ENCODE measurements at regions not wholly inside any gene's neighbourhood (a gene's known extent, or its start where the extent isn't known, plus 50 kb on each side); places are given as distances from the start of the nearest gene placed in this dataset.

GRCh38 chr1:29878501-29878900 is 642.2 kb downstream of the PTPRU start:
- Histone ChIP-seq H3K4me3 (ENCODE audit: insufficient read depth, low read depth, low read length, poor library complexity, severe bottlenecking) (no peak overlapping the region), H3K4me1 (ENCODE audit: control insufficient read depth, insufficient read depth, low read length, poor library complexity, severe bottlenecking) (no peaks in the 10 kb centered on the region), H3K27me3 (replicated peaks; ENCODE audit: control insufficient read depth, insufficient read depth, low read length, poor library complexity, severe bottlenecking) (no peaks in the 10 kb centered on the region), H3K36me3 (ENCODE audit: control insufficient read depth, insufficient read depth, low read length) (no peaks in the 10 kb centered on the region), H3K27ac (ENCODE audit: insufficient read depth, low read length, poor library complexity, severe bottlenecking) (no peak overlapping the region), H3K9me3 (ENCODE audit: control insufficient read depth, low read length) (no peaks in the 10 kb centered on the region)
- no peak for DNase-seq

GRCh38 chr1:29876902-29877301 is 640.6 kb downstream of the PTPRU start:
- no peak for DNase-seq
- Histone ChIP-seq H3K4me3 (ENCODE audit: insufficient read depth, low read depth, low read length, poor library complexity, severe bottlenecking) (no peak overlapping the region), H3K4me1 (ENCODE audit: control insufficient read depth, insufficient read depth, low read length, poor library complexity, severe bottlenecking) (no peaks in the 10 kb centered on the region), H3K27me3 (replicated peaks; ENCODE audit: control insufficient read depth, insufficient read depth, low read length, poor library complexity, severe bottlenecking) (no peaks in the 10 kb centered on the region), H3K36me3 (ENCODE audit: control insufficient read depth, insufficient read depth, low read length) (no peaks in the 10 kb centered on the region), H3K27ac (ENCODE audit: insufficient read depth, low read length, poor library complexity, severe bottlenecking) (no peak overlapping the region), H3K9me3 (ENCODE audit: control insufficient read depth, low read length) (no peaks in the 10 kb centered on the region)

GRCh38 chr1:29876441-29876840 is 640.1 kb downstream of the PTPRU start:
- Histone ChIP-seq H3K27ac (ENCODE audit: insufficient read depth, low read length, poor library complexity, severe bottlenecking) (no peak overlapping the region), H3K36me3 (ENCODE audit: control insufficient read depth, insufficient read depth, low read length) (no peaks in the 10 kb centered on the region), H3K4me1 (ENCODE audit: control insufficient read depth, insufficient read depth, low read length, poor library complexity, severe bottlenecking) (no peaks in the 10 kb centered on the region), H3K27me3 (replicated peaks; ENCODE audit: control insufficient read depth, insufficient read depth, low read length, poor library complexity, severe bottlenecking) (no peaks in the 10 kb centered on the region), H3K9me3 (ENCODE audit: control insufficient read depth, low read length) (no peaks in the 10 kb centered on the region), H3K4me3 (ENCODE audit: insufficient read depth, low read depth, low read length, poor library complexity, severe bottlenecking) (no peak overlapping the region)
- no peak for DNase-seq

- Histone ChIP-seq H3K4me3 (ENCODE audit: insufficient read depth, low read depth, low read length, poor library complexity, severe bottlenecking) (no peak overlapping the region), H3K27ac (ENCODE audit: insufficient read depth, low read length, poor library complexity, severe bottlenecking) (no peak overlapping the region), H3K4me1 (ENCODE audit: control insufficient read depth, insufficient read depth, low read length, poor library complexity, severe bottlenecking) (no peaks in the 10 kb centered on the region), H3K36me3 (ENCODE audit: control insufficient read depth, insufficient read depth, low read length) (no peaks in the 10 kb centered on the region), H3K27me3 (replicated peaks; ENCODE audit: control insufficient read depth, insufficient read depth, low read length, poor library complexity, severe bottlenecking) (no peaks in the 10 kb centered on the region), H3K9me3 (ENCODE audit: control insufficient read depth, low read length) (no peaks in the 10 kb centered on the region)
- no peak for DNase-seq
Observed at GRCh38 chr1:29875557-29876028, 639.3 kb downstream of the PTPRU start.

GRCh38 chr1:29870621-29871020 is 634.3 kb downstream of the PTPRU start:
- peaks cover 4% of the 10 kb centered on the region for H3K27me3 ChIP-seq (replicated peaks; ENCODE audit: control insufficient read depth, insufficient read depth, low read length, poor library complexity, severe bottlenecking)
- no peak for DNase-seq
- no peaks in the 10 kb centered on the region for H3K36me3 ChIP-seq (ENCODE audit: control insufficient read depth, insufficient read depth, low read length)
- H3K27ac ChIP-seq (ENCODE audit: insufficient read depth, low read length, poor library complexity, severe bottlenecking) = no peak overlapping the region
- H3K4me3 ChIP-seq (ENCODE audit: insufficient read depth, low read depth, low read length, poor library complexity, severe bottlenecking) = no peak overlapping the region
- H3K9me3 ChIP-seq (ENCODE audit: control insufficient read depth, low read length) = no peaks in the 10 kb centered on the region
- no peaks in the 10 kb centered on the region for H3K4me1 ChIP-seq (ENCODE audit: control insufficient read depth, insufficient read depth, low read length, poor library complexity, severe bottlenecking)

GRCh38 chr1:29869802-29870201 is 633.5 kb downstream of the PTPRU start:
- DNase-seq = no peak
- Histone ChIP-seq H3K36me3 (ENCODE audit: control insufficient read depth, insufficient read depth, low read length) (no peaks in the 10 kb centered on the region), H3K9me3 (ENCODE audit: control insufficient read depth, low read length) (no peaks in the 10 kb centered on the region), H3K4me1 (ENCODE audit: control insufficient read depth, insufficient read depth, low read length, poor library complexity, severe bottlenecking) (no peaks in the 10 kb centered on the region), H3K27me3 (replicated peaks; ENCODE audit: control insufficient read depth, insufficient read depth, low read length, poor library complexity, severe bottlenecking) (peaks cover 4% of the 10 kb centered on the region), H3K27ac (ENCODE audit: insufficient read depth, low read length, poor library complexity, severe bottlenecking) (no peak overlapping the region), H3K4me3 (ENCODE audit: insufficient read depth, low read depth, low read length, poor library complexity, severe bottlenecking) (no peak overlapping the region)

- no peaks in the 10 kb centered on the region for H3K9me3 ChIP-seq (ENCODE audit: control insufficient read depth, low read length)
- H3K27ac ChIP-seq (ENCODE audit: insufficient read depth, low read length, poor library complexity, severe bottlenecking) = no peak overlapping the region
- peaks cover 4% of the 10 kb centered on the region for H3K27me3 ChIP-seq (replicated peaks; ENCODE audit: control insufficient read depth, insufficient read depth, low read length, poor library complexity, severe bottlenecking)
- no peaks in the 10 kb centered on the region for H3K36me3 ChIP-seq (ENCODE audit: control insufficient read depth, insufficient read depth, low read length)
- no peak for DNase-seq
- no peaks in the 10 kb centered on the region for H3K4me1 ChIP-seq (ENCODE audit: control insufficient read depth, insufficient read depth, low read length, poor library complexity, severe bottlenecking)
- no peak overlapping the region for H3K4me3 ChIP-seq (ENCODE audit: insufficient read depth, low read depth, low read length, poor library complexity, severe bottlenecking)
Observed at GRCh38 chr1:29868944-29869343, 632.6 kb downstream of the PTPRU start.

GRCh38 chr1:29868096-29868495 is 631.8 kb downstream of the PTPRU start:
- Histone ChIP-seq H3K4me3 (ENCODE audit: insufficient read depth, low read depth, low read length, poor library complexity, severe bottlenecking) (no peak overlapping the region), H3K4me1 (ENCODE audit: control insufficient read depth, insufficient read depth, low read length, poor library complexity, severe bottlenecking) (no peaks in the 10 kb centered on the region), H3K27me3 (replicated peaks; ENCODE audit: control insufficient read depth, insufficient read depth, low read length, poor library complexity, severe bottlenecking) (peaks cover 4% of the 10 kb centered on the region), H3K36me3 (ENCODE audit: control insufficient read depth, insufficient read depth, low read length) (no peaks in the 10 kb centered on the region), H3K27ac (ENCODE audit: insufficient read depth, low read length, poor library complexity, severe bottlenecking) (no peak overlapping the region), H3K9me3 (ENCODE audit: control insufficient read depth, low read length) (no peaks in the 10 kb centered on the region)
- DNase-seq = no peak

- H3K27ac ChIP-seq (ENCODE audit: insufficient read depth, low read length, poor library complexity, severe bottlenecking) = no peak overlapping the region
- peaks cover 4% of the 10 kb centered on the region for H3K27me3 ChIP-seq (replicated peaks; ENCODE audit: control insufficient read depth, insufficient read depth, low read length, poor library complexity, severe bottlenecking)
- H3K4me1 ChIP-seq (ENCODE audit: control insufficient read depth, insufficient read depth, low read length, poor library complexity, severe bottlenecking) = no peaks in the 10 kb centered on the region
- no peak for DNase-seq
- H3K4me3 ChIP-seq (ENCODE audit: insufficient read depth, low read depth, low read length, poor library complexity, severe bottlenecking) = no peak overlapping the region
- H3K36me3 ChIP-seq (ENCODE audit: control insufficient read depth, insufficient read depth, low read length) = no peaks in the 10 kb centered on the region
- peaks cover 3% of the 10 kb centered on the region for H3K9me3 ChIP-seq (ENCODE audit: control insufficient read depth, low read length)
Observed at GRCh38 chr1:29865051-29865450, 628.7 kb downstream of the PTPRU start.

- Histone ChIP-seq H3K27ac (ENCODE audit: insufficient read depth, low read length, poor library complexity, severe bottlenecking) (no peak overlapping the region), H3K4me3 (ENCODE audit: insufficient read depth, low read depth, low read length, poor library complexity, severe bottlenecking) (no peak overlapping the region), H3K9me3 (ENCODE audit: control insufficient read depth, low read length) (peaks cover 3% of the 10 kb centered on the region), H3K27me3 (replicated peaks; ENCODE audit: control insufficient read depth, insufficient read depth, low read length, poor library complexity, severe bottlenecking) (no peaks in the 10 kb centered on the region), H3K36me3 (ENCODE audit: control insufficient read depth, insufficient read depth, low read length) (no peaks in the 10 kb centered on the region), H3K4me1 (ENCODE audit: control insufficient read depth, insufficient read depth, low read length, poor library complexity, severe bottlenecking) (no peaks in the 10 kb centered on the region)
- DNase-seq = no peak
Observed at GRCh38 chr1:29864431-29865022, 628.2 kb downstream of the PTPRU start.
